GM21526 (cell line): ENCODE measurements at regions not wholly inside any gene's neighbourhood (a gene's known extent, or its start where the extent isn't known, plus 50 kb on each side); places are given as distances from the start of the nearest gene placed in this dataset.

Source experiments
- ATAC-seq: cut with Tn5 transposase; IDR thresholded peaks from one replicate; pipeline ENCODE4 v1.9.1; 2021; ENCODE audit warnings: moderate library complexity; ENCODE audit not compliant: unreplicated experiment, low FRiP score

DNA sequence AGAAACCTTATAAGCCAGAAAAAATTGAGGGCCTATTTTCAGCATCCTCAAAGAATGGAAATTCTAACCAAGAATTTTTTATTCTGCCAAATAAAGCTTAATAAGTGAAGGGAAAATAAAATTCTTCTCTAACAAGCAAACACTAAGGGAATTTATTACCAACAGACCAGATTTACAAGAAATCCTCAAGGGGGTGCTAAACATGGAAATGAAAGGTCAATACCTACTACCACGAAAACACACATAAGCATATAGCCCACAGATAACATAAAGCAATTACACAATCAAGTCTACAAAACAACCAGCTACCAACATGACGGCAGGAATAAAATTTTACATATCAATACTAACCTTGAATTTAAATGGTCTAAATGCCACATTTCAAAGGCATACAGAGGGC is 883.5 kb downstream of the SI start:
- no peak for ATAC-seq

DNA sequence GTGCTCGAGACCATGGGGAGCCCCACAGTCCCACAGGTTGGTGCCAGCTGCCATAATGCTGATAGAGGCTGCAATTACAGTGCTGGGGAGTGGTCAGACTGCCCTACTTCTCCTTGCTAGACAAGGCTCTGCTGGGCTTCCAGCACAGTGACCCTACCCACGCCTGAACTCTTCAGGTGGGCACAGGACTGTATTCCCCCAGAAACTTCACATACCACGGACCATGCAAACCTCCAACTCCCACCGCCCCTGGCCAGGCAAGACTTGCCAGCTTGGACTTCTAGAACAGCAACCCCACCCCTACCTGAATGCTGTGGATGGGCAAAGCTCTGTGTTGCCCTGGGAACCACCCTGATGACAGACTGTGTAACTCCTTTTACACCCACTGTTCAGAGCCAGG is 885.3 kb downstream of the SI start:
- no peak for ATAC-seq

- ATAC-seq: no peak
Observed at GRCh38 chr3:164190566-164190965, 887.7 kb downstream of the SI start.

DNA sequence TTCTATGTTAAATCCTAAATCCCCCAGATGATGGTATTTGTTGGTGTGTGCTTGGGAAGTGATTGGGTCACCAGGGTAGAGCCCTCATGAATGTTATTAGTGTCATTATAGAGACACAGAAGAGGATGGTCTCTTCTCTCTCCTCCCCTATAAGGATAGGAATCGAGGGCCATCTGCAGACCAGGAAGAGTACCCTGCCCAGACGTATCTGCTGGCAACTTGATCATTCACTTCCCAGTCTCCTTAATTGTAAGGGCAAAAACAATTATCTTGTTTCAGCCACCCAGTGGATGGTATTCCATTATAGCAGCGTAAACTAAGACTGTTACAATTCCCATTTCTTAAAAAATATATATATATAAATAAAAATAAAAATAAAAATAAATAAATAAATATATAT is 892.2 kb downstream of the SI start:
- ATAC-seq: no peak

DNA sequence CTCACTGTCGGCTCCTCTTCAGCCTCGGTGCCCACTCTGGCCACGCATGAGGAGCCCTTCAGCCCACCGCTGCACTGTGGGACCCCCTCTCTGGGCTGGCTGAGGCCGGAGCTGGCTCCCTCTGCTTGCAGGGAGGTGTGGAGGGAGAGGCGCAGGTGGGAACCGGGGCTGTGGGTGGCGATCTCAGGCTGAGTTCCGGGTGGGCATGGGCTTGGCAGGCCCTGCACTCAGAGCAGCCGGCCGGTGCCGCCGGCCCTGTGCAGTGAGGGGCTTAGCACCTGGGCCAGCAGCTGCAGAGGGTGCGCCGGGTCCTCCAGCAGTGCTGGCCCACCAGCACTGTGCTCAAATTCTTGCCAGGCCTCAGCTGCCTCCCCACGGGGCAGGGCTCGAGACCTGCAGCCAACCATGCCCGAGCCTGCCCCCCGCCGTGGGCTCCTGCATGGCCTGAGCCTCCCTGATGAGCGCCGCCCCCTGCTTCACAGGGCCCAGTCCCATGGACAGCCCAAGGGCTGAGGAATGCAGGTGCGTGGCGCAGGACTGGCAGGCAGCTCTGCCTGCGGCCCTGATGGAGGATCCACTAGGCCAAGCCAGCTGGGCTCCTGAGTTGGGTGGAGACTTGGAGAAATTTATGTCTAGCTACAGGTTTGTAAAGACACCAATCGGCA is 899.1 kb downstream of the SI start:
- no peak for ATAC-seq

- no peak for ATAC-seq
Observed at GRCh38 chr3:164174059-164174458, 904.2 kb downstream of the SI start.

GRCh38 chr3:164155400-164155799 is 922.9 kb downstream of the SI start:
- no peak for ATAC-seq

DNA sequence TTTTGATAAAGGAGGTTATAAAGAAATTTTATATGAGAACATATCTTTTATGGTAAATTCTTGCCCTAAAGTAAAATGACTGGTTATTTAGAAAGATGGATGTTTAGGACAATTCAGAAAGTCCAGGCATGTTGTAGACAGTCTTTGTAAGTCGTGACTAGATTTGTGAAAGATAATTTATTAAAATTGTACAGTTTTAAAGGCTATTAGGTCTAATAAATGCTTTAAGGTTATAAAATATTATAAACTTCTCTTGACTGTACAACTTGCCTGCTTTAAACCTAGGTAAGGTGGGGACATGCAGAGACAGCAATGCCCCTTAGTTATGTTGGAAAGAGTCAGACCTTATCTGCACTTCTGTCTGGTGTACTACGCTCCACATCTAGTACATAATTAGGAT is 933.5 kb downstream of the SI start:
- ATAC-seq: no peak

- ATAC-seq: no peak
Observed at GRCh38 chr3:164132878-164133277, 945.4 kb downstream of the SI start.

DNA sequence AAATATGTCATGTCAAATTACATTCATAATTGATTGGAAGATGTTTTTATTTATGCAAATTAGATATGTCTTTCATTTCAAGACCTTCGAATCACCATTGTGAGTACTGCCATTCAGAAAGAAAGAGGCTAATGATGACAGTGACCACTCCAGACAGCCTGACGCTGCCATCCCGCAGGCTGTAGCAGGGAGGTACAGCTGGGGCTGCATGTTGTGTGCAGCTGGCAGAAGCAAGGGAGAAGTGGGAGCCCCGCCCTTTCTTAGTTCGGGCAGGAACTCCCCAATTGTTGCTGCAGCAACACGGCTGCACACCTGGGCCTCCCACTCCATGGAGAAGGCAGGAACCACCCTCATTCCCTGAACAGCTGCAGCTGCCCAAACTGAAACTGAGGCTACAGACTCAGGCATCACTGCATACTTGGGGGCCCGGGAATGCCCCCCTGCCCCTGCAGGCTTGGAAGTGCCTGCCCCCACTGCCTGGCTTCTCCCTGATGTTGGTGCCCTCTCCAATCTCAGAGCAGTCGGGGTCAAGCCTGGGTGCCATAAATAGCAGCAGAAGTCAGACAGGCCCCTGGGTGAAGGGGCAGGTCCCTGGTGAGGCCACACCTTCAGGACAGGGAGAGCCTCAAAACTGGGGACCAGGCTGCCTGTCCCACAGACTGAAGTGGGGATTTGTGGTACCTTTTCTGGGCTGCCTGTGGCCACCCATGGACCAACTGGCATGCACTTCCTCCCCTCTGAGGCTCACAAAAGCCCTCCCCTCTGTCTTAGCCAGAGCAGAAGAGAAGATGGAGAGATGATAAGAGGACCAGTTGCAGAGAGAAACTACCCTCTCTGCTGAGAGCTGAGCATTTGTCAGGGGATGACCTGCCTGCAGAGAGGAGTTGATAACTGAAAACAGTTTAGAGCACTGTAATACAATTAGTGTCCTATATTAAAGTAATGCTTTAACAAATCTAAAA is 964.6 kb downstream of the SI start:
- ATAC-seq: no peak

DNA sequence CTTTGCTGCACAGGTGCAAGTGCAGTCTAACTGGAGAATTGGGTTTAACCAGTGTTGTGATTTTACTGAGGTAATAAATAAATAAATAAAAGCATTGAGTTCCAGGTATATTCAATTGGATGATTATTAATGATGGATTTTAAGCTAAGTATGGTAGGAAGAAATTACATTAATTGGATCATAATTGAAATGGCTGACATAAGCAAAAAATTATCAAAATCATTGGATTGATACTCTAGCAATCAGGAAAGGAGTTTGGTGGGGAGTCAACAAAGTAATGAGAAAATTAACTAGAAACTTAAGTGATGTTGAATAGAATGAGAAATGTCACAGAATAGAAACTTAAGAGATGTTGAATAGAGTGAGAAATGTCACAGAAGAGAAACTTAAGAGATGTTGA is 981.9 kb downstream of the SI start:
- ATAC-seq: no peak

DNA sequence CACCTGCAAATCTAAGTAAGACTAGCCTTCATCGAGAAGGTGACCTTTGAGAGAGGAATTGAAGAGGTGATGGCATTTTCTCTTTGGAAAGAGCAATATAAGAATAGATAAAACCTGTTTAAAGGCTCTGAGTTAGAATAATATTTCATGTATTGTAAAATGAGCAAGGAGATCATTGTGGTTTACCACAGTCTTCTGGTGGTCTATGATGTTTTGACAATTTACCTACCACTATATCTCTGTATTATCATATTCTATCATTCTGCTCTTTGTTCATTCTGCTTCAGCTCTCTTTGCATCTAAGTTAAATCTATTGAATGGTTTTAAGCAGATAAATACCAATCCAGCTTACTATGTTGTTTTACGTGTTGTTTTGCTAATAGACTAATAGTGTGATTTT is 982.3 kb downstream of the SI start:
- ATAC-seq: no peak

DNA sequence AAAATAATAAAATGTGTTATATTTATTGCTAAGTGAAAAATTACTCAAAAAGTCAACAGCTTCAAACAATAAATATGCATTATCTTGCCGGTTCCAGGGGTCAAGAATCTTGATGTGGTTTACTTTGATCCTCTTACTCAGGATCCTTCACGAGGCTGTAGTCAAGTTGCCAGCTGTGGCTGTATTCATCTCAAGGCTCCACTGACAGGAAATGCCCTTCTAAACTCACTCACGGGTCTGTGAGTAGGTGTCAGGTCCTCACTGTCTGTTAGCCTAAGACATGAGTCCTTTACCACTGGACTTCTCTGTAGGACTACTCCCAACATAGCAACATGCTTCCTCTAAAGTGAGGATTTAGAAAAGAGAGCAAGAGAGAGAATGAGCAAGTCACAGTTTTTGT is 983.0 kb downstream of the SI start:
- no peak for ATAC-seq

DNA sequence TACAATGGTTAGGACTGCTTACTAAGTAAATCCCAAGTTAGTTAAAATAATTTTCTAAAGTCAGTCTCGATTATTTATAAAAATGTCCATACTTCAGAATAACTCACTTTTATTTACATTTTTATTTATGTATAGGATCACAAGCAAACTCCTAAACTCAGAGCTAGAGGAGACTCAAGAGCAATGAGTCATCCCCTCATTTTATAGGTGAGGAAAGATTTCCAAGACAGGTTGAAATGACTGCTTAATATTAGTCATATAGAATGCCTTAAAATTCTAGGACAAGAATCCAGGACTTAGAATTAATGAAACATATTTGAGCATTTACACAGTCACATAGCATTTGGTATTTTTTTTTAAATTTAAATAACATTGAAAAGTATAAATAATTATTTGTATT is 983.8 kb downstream of the SI start:
- ATAC-seq: no peak

DNA sequence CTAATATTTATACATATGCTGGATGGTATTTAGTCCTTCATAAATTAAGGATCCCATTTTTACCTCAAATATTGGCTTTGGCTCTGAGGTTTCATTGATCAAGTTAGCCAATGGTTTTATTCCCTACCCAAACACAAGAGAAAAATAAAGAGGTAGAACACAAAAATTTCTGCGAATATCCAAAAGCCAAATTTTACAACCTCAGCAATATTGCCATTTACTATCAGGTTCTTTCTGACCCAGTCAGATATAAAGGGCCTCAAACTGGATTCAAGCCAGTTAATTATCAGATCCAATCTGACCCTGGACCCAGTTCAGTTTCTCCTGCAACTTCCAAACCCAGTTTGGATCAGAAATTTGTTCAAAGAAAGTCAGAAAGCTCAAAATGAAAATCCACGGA is 998.1 kb downstream of the SI start:
- ATAC-seq: no peak

- ATAC-seq: no peak
Observed at GRCh38 chr3:164064298-164064697, 1014.0 kb downstream of the SI start.

GRCh38 chr3:164060923-164061322 is 1017.4 kb downstream of the SI start:
- ATAC-seq: no peak

GRCh38 chr3:164049847-164050246 is 1028.4 kb downstream of the SI start:
- ATAC-seq: no peak

DNA sequence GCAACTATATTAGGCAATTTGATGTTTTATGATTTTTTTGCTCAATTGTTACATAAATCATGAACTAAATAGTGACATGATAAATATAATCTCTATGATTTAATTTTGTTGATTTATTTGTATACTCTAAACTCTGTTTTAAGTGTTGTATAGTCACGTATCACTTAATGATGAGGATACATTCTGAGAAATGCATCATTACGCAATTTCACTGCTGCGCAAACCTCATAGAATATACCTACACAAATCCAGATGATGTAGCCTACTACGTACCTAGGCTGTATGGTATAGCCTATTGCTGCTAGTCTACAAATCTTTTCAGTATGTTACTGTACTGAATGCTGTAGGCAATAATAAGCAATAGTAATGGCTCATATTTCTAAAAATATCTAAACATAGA is 1029.8 kb downstream of the SI start:
- ATAC-seq: no peak

DNA sequence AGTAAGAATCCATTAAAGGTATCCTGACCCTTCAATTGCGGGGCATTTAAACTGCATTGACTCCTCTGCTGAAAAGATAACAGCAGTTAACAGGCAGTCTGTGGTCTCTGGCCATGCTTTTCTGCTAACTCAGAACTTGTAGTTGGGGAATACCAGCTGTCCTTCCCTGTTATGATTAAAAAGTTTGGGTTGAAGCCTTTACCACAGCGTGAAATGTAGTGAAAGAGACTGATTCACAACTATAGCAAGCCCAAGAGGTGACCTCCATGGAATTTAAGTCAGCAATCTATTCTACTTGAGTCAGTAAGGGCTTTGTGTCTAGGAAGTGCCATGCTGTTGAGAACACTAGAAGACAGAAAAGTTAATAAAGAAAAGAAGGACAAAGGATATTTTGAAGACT is 1037.3 kb downstream of the SI start:
- no peak for ATAC-seq

GRCh38 chr3:164030194-164030593 is 1048.1 kb downstream of the SI start:
- no peak for ATAC-seq

GRCh38 chr3:164024786-164025185 is 1053.5 kb downstream of the SI start:
- no peak for ATAC-seq
